A549 (cell line): ENCODE measurements at regions not wholly inside any gene's neighbourhood (a gene's known extent, or its start where the extent isn't known, plus 50 kb on each side); places are given as distances from the start of the nearest gene placed in this dataset.

Experiments used
- ATAC-seq, 2 experiments: fragments of 200-7000 bp in 1 of 2; fragments of >200 bp in 1 of 2; cut with Nextera tagmentation in 1 of 2; cut with Tn5 transposase in 1 of 2; 3 replicates each; pipeline versions ENCODE4 v1.8.0 to v1.9.1; 2018 to 2020; ENCODE audit warnings: mild to moderate bottlenecking in 1 of 2, moderate library complexity in 1 of 2
- CTCF ChIA-PET: fragments of 300-600 bp; sonication (Branson Sonifier 250); formaldehyde crosslinking; extraction: SDS; loops from one replicate; lab custom pipeline; 2021; ENCODE audit warnings: antibody characterized with exemption, inconsistent platforms; lab: Yijun Ruan, JAX
- POLR2A ChIA-PET: fragments of 350-600 bp; formaldehyde crosslinking; extraction: SDS; loops from one replicate; lab custom pipeline; 2021; ENCODE audit warnings: antibody characterized with exemption, inconsistent platforms; lab: Yijun Ruan, JAX
- DNase-seq, 2 experiments: peaks; one replicate each; pipeline versions ENCODE4 v3.0.0 to v3.0.0-alpha.2; 2011 to 2016; ENCODE audit warnings: low read depth in 1 of 2, low spot score in 1 of 2
- FAIRE-seq: peaks from 2 replicates; lab custom pipeline; 2011; peaks lifted over from hg19 to GRCh38; lab: Jason Lieb, UNC
- H3K27ac ChIP-seq, 2 experiments: fragments of >200 bp; sonication (Bioruptor Twin); formaldehyde crosslinking; 3 replicates each; pipeline ENCODE4 v1.5.1; 2016 to 2017
- H3K4me1 ChIP-seq: fragments of >200 bp; sonication (Bioruptor Twin); formaldehyde crosslinking; 3 replicates; pipeline ENCODE4 v1.6.1; 2016
- H3K4me2 ChIP-seq: fragments of >200 bp; sonication (Bioruptor Twin); formaldehyde crosslinking; 3 replicates; pipeline ENCODE4 v1.6.1; 2016
- H3K4me3 ChIP-seq: fragments of >200 bp; sonication (Bioruptor Twin); formaldehyde crosslinking; 3 replicates; pipeline ENCODE4 v1.5.1; 2016
- H3K9me3 ChIP-seq: fragments of >200 bp; sonication (Bioruptor Twin); formaldehyde crosslinking; 3 replicates; pipeline ENCODE4 v1.6.1; 2016
- ATOH8 ChIP-seq: fragments of 250-450 bp; sonication (Bioruptor Pico); IDR thresholded peaks from 2 replicates; pipeline ENCODE4 v1.5.0; 2020; ENCODE audit warnings: low read depth, mild to moderate bottlenecking, moderate library complexity
- BCL3 ChIP-seq: fragments of >200 bp; sonication (Bioruptor Twin); formaldehyde crosslinking; IDR thresholded peaks from 3 replicates; pipeline ENCODE4 v1.6.1; 2016
- CBX2 ChIP-seq: fragments of 200-600 bp; sonication (generic); IDR thresholded peaks from 2 replicates; pipeline ENCODE4 v1.6.1; 2016; ENCODE audit warnings: low read depth, mild to moderate bottlenecking, borderline replicate concordance
- CBX8 ChIP-seq: fragments of 200-600 bp; sonication (generic); IDR thresholded peaks from 2 replicates; pipeline ENCODE4 v1.6.1; 2016
- CEBPB ChIP-seq, 2 experiments: fragments of >200 bp in 1 of 2; sonication (Bioruptor Twin) in 1 of 2; formaldehyde crosslinking in 1 of 2; IDR thresholded peaks; 2 replicates each; pipeline ENCODE4 v1.6.1; 2012 to 2016
- CTCF ChIP-seq: fragments of >200 bp; sonication (Bioruptor Twin); formaldehyde crosslinking; IDR thresholded peaks from 3 replicates; pipeline ENCODE4 v1.5.1; 2016
- EHF ChIP-seq: fragments of 250-450 bp; sonication (Bioruptor Pico); IDR thresholded peaks from 2 replicates; pipeline ENCODE4 v1.5.0; 2020; ENCODE audit warnings: mild to moderate bottlenecking
- EHMT2 ChIP-seq: fragments of 200-600 bp; sonication (generic); IDR thresholded peaks from 2 replicates; pipeline ENCODE4 v1.6.1; 2016; ENCODE audit warnings: antibody characterized with exemption, low read depth, mild to moderate bottlenecking, moderate library complexity
- FOSB ChIP-seq: fragments of 250-450 bp; sonication (Bioruptor Pico); IDR thresholded peaks from 2 replicates; pipeline ENCODE4 v1.5.0; 2020; ENCODE audit warnings: mild to moderate bottlenecking, moderate library complexity
- FOXS1 ChIP-seq: fragments of 250-450 bp; sonication (Bioruptor Pico); IDR thresholded peaks from 2 replicates; pipeline ENCODE4 v1.5.0; 2020; ENCODE audit warnings: mild to moderate bottlenecking, moderate library complexity
- GATA3 ChIP-seq: IDR thresholded peaks from 2 replicates; pipeline ENCODE4 v1.6.1; 2012; ENCODE audit warnings: borderline replicate concordance
- HMGXB4 ChIP-seq: fragments of 250-450 bp; sonication (Bioruptor Pico); IDR thresholded peaks from 2 replicates; pipeline ENCODE4 v1.5.0; 2021; ENCODE audit warnings: mild to moderate bottlenecking, moderate library complexity, borderline replicate concordance
- HOXB13 ChIP-seq: fragments of 250-450 bp; sonication (Bioruptor Pico); IDR thresholded peaks from 2 replicates; pipeline ENCODE4 v1.5.0; 2020; ENCODE audit warnings: low read depth, mild to moderate bottlenecking, moderate library complexity
- MAFK ChIP-seq: fragments of 450-650 bp; IDR thresholded peaks from 2 replicates; pipeline ENCODE4 v1.6.1; 2014; ENCODE audit not compliant: partially characterized antibody
- PBX3 ChIP-seq: IDR thresholded peaks from 2 replicates; pipeline ENCODE4 v1.6.1; 2012
- PHF8 ChIP-seq: fragments of 200-600 bp; sonication (generic); IDR thresholded peaks from 2 replicates; pipeline ENCODE4 v1.6.1; 2016; ENCODE audit warnings: low read depth, mild to moderate bottlenecking, antibody characterized with exemption, moderate library complexity, borderline replicate concordance
- REST ChIP-seq: fragments of 200-600 bp; sonication (generic); IDR thresholded peaks from 2 replicates; pipeline ENCODE4 v1.6.1; 2016; ENCODE audit warnings: antibody characterized with exemption, mild to moderate bottlenecking, moderate library complexity
- RFX5 ChIP-seq: fragments of 450-650 bp; IDR thresholded peaks from 2 replicates; pipeline ENCODE4 v1.7.1; 2014; ENCODE audit warnings: antibody characterized with exemption, mild to moderate bottlenecking, moderate library complexity
- SMC3 ChIP-seq: fragments of >200 bp; sonication (Bioruptor Twin); formaldehyde crosslinking; IDR thresholded peaks from 3 replicates; pipeline ENCODE4 v1.6.1; 2018; ENCODE audit warnings: inconsistent platforms
- ZC3H11A ChIP-seq: fragments of 450-650 bp; IDR thresholded peaks from 2 replicates; pipeline ENCODE4 v1.6.1; 2014; ENCODE audit warnings: antibody characterized with exemption, mild to moderate bottlenecking
- ZFP36 ChIP-seq: fragments of 450-650 bp; IDR thresholded peaks from 2 replicates; pipeline ENCODE4 v1.6.1; 2014; ENCODE audit warnings: borderline replicate concordance; ENCODE audit not compliant: partially characterized antibody
- WGBS: methylation state at CpG from one replicate; pipeline ENCODE4 v1.1.6; 2017; ENCODE audit errors: missing lambda C conversion rate; 5-methylcytosine and 5-hydroxymethylcytosine counted together

GRCh38 chr13:74770361-74770760, 636.2 kb upstream of the KLF12 start:
- Histone ChIP-seq H3K4me1 (peaks cover 16% of the 10 kb centered on the region), H3K27ac (peak overlapping the region in 1 of 2 experiments; percentile 41; a peak in 1 of 6 replicates), H3K4me2 (no peak overlapping the region), H3K9me3 (no peaks in the 10 kb centered on the region), H3K4me3 (no peak overlapping the region)
- DNase-seq (peak in 1 of 2 experiments; percentile 20), ATAC-seq (peak; percentile 36 to 59; a peak in 4 of 6 replicates)
- CTCF ChIA-PET, result no interaction called here
- TF ChIP-seq RFX5, result no peak
- TF ChIP-seq EHF, result no peak
- no peak for TF ChIP-seq CEBPB (IDR thresholded peaks at IDR 0.05)
- TF ChIP-seq, all 56 proteins: peak for 0
- POLR2A ChIA-PET, result no interaction called here
- no peak for FAIRE-seq

GRCh38 chr13:74769333-74769732, 635.1 kb upstream of the KLF12 start:
- TF ChIP-seq ATOH8 (CRISPR knock-in tag), result no peak
- TF ChIP-seq MAFK, result no peak
- no peak for TF ChIP-seq CBX2
- no peak for TF ChIP-seq CTCF
- TF ChIP-seq GATA3, result no peak
- no peak for TF ChIP-seq SMC3
- no peak for TF ChIP-seq CEBPB (IDR thresholded peaks at IDR 0.05)
- TF ChIP-seq EHF, result no peak
- TF ChIP-seq PHF8, result no peak
- no peak for TF ChIP-seq EHMT2
- no peak for TF ChIP-seq PBX3
- no peak for TF ChIP-seq BCL3
- TF ChIP-seq CBX8, result no peak
- no peak for TF ChIP-seq HMGXB4 (CRISPR knock-in tag)
- no peak for TF ChIP-seq ZC3H11A
- TF ChIP-seq, all 56 proteins: peak for 0
- Histone ChIP-seq H3K27ac (no peak overlapping the region), H3K9me3 (no peaks in the 10 kb centered on the region), H3K4me1 (peaks cover 16% of the 10 kb centered on the region), H3K4me3 (no peak overlapping the region), H3K4me2 (no peak overlapping the region)
- DNase-seq (no peak), ATAC-seq (no peak), FAIRE-seq (no peak)
- POLR2A ChIA-PET, result no interaction called here
- WGBS, result 91% methylated on average over 2 of the region's 2 CpGs
- CTCF ChIA-PET, result interaction anchor here (0.9 kb wide), 1 partner anchor 62 kb away, joined by 3 read pairs; no protein-coding TSS in a partner anchor

GRCh38 chr13:74768521-74769085, 634.4 kb upstream of the KLF12 start:
- H3K4me2 ChIP-seq, result no peak overlapping the region
- no peaks in the 10 kb centered on the region for H3K9me3 ChIP-seq
- WGBS, result 39% methylated on average over 5 of the region's 5 CpGs
- CTCF ChIA-PET, result interaction anchor here (0.9 kb wide), 1 partner anchor 61 kb away, joined by 3 read pairs; no protein-coding TSS in a partner anchor
- POLR2A ChIA-PET, result no interaction called here
- H3K4me1 ChIP-seq, result peaks cover 16% of the 10 kb centered on the region
- no peak for FAIRE-seq
- DNase-seq, result no peak
- H3K4me3 ChIP-seq, result no peak overlapping the region
- no peak for ATAC-seq
- no peak overlapping the region for H3K27ac ChIP-seq
- TF ChIP-seq FOXS1 (CRISPR knock-in tag) (no peak), REST (no peak), ZFP36 (no peak), HOXB13 (CRISPR knock-in tag) (no peak), FOSB (no peak)
